Pancreas (tissue), 10 donors: ENCODE measurements at regions not wholly inside any gene's neighbourhood (a gene's known extent, or its start where the extent isn't known, plus 50 kb on each side); places are given as distances from the start of the nearest gene placed in this dataset.
"Not testable (repeated sequence)": the region's sequence is repeated elsewhere in the genome, so short reads cannot be mapped to it uniquely, and the experiment has no call there.

Experiments used
- ATAC-seq, 4 donors: fragments of 200-7000 bp; cut with Tn5 transposase; one replicate each; pipeline versions ENCODE4 v1.8.0 to v1.9.1; 2020; ENCODE audit warnings: mild to moderate bottlenecking in 4 of 4, moderate library complexity in 4 of 4
- DNase-seq, 6 donors: peaks; one replicate each; pipeline ENCODE4 v3.0.0-alpha.2; 2020
- FAIRE-seq: peaks from 2 replicates; lab custom pipeline; 2012; peaks lifted over from hg19 to GRCh38; lab: Jason Lieb, UNC
- H3K27ac ChIP-seq, 4 donors: fragments of 200-600 bp; sonication (generic); 1 replicate in 3 of 4; 2 replicates in 1 of 4; pipeline versions ENCODE4 v1.5.0 to v1.8.0; 2020
- H3K27me3 ChIP-seq, 4 donors: fragments of 200-600 bp; one replicate each; pipeline ENCODE4 v1.8.0; 2021
- H3K36me3 ChIP-seq, 3 donors: fragments of 200-600 bp; sonication (generic) in 1 of 3; one replicate each; pipeline versions ENCODE4 v1.5.0 to v1.8.0; 2020 to 2021
- H3K4me1 ChIP-seq, 3 donors: fragments of 200-600 bp; one replicate each; pipeline ENCODE4 v1.8.0; 2021
- H3K4me3 ChIP-seq, 4 donors: fragments of 200-600 bp; sonication (generic) in 2 of 4; one replicate each; pipeline versions ENCODE4 v1.5.0 to v1.8.0; 2020 to 2021
- H3K9me3 ChIP-seq, 4 donors: fragments of 200-600 bp; one replicate each; pipeline ENCODE4 v1.8.0; 2021
- WGBS, 2 donors: extraction: QIAGEN DNeasy Blood & Tissue Kit; methylation state at CpG; one replicate each; pipeline ENCODE4 v1.1.7; 2013; 5-methylcytosine and 5-hydroxymethylcytosine counted together
- intact Hi-C, 3 donors: fragments of 100-400 bp; cut with DNase I; formaldehyde crosslinking; loops; one replicate each; pipeline versions ENCODE4 v1.11.1 to v1.14.2; 2022
- TF ChIP-seq, protein P1 (sequence below), 4 donors: fragments of 200-600 bp; sonication (generic) in 3 of 4; IDR thresholded peaks; one replicate each; pipeline versions ENCODE4 v1.5.0 to v1.8.0; 2021; ENCODE audit warnings: antibody characterized with exemption in 4 of 4
- donor health status: healthy with polysubstance abuse.
- donor health status: DM: no; HTN: no; CAD: no; lungs with moderate emphysema.
- donor health status: DM: no; HTN: no; CAD: no.
- donor health status: control.
- donor health status: control.
- donor health status: Bipolar disorder and iron deficiency.
- donor health status: DM: yes; HTN: yes; CAD: no.
- donor health status: DM: no; HTN: no; CAD: no.
- donor health status: DM: no; HTN: no; CAD: no.
- donor health status: DM: yes; HTN: yes; CAD: no.

DNA sequence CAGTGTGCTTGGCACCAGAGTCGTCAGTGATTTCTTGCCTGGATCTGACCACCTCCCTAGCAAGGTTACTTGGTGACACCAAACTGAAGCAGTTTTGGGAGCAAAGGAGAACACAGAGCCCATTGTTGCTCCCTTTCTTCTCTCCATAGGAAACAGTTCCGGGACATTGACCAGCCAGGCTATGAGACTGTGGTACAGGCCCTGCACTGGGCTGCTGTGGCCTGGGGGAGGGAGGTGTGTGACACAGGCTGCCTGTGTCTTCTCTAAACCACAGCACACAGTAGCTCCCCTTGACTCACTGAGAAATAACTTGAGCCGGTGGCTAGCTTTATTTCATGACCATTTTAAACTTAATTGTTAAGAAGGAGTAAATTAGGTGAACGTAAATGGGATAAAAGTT lies 214.8 kb upstream of the UBL3 start:
- no peak for FAIRE-seq
- Histone ChIP-seq H3K36me3 (no peaks in the 10 kb centered on the region), H3K27ac (no peak overlapping the region), H3K9me3 (no peaks in the 10 kb centered on the region), H3K4me3 (no peak overlapping the region), H3K27me3 (no peaks in the 10 kb centered on the region), H3K4me1 (no peaks in the 10 kb centered on the region)
- TF ChIP-seq, protein P1, sequence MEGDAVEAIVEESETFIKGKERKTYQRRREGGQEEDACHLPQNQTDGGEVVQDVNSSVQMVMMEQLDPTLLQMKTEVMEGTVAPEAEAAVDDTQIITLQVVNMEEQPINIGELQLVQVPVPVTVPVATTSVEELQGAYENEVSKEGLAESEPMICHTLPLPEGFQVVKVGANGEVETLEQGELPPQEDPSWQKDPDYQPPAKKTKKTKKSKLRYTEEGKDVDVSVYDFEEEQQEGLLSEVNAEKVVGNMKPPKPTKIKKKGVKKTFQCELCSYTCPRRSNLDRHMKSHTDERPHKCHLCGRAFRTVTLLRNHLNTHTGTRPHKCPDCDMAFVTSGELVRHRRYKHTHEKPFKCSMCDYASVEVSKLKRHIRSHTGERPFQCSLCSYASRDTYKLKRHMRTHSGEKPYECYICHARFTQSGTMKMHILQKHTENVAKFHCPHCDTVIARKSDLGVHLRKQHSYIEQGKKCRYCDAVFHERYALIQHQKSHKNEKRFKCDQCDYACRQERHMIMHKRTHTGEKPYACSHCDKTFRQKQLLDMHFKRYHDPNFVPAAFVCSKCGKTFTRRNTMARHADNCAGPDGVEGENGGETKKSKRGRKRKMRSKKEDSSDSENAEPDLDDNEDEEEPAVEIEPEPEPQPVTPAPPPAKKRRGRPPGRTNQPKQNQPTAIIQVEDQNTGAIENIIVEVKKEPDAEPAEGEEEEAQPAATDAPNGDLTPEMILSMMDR (IDR thresholded peaks at IDR 0.05): no peak
- 88 to 89% methylated on average over 4 of the region's 4 CpGs for WGBS, 2 donors
- intact Hi-C loops: no loop called here
- DNase-seq: no peak
- no peak for ATAC-seq

DNA sequence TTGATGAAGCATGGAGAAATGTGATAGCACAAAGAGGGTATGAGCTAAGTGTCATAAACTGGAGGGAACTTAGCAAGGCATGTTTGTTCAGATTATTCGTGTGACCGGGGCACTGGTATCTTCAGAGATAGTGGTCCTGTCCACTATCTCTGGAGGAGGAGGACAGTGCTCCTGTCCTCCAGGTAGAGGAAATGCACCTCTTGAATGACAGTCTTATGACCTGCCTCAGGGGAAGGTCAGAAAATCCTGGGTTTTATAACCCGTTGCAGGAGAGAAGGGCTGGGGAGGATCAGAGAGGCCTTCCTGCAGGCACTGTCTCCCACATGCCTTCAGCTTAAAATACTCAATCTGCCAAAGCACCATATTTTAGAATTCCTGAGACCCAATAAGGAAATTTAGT lies 213.5 kb upstream of the UBL3 start:
- no peak for FAIRE-seq

DNA sequence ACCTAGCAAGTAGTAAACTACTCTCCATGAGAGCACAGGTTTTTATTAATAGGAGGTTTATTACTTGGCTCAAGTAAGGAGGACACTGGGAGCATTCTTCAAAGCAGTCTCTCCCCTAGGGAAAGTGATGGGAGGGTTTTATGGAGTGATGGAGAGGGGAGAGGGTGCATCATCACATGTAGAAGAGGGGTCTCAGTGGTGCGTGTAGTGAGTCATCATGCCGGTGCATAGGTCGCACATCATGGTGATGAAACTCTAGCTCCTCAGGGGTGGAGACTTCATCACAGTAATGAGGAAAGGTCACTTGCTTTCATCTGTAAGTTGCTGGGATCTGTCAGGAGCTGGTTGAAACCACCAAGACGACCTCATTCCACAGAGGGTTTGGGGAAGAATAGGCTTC lies 210.8 kb upstream of the UBL3 start:
- FAIRE-seq (no peak), ATAC-seq (no peak), DNase-seq (no peak)
- WGBS, 2 donors: 75 to 90% methylated on average over 4 of the region's 4 CpGs
- no peaks in the 10 kb centered on the region for H3K36me3 ChIP-seq
- H3K9me3 ChIP-seq: no peaks in the 10 kb centered on the region
- H3K4me1 ChIP-seq: no peaks in the 10 kb centered on the region
- TF ChIP-seq, protein P1 (IDR thresholded peaks at IDR 0.05): no peak
- H3K27ac ChIP-seq: no peak overlapping the region
- no peak overlapping the region for H3K4me3 ChIP-seq
- no peaks in the 10 kb centered on the region for H3K27me3 ChIP-seq
- intact Hi-C loops: no loop called here

More for the DNA sequence above, 213.5 kb upstream of the UBL3 start:
- DNase-seq (no peak), ATAC-seq (no peak)
- Histone ChIP-seq H3K4me1 (no peaks in the 10 kb centered on the region), H3K27ac (no peak overlapping the region), H3K9me3 (no peaks in the 10 kb centered on the region), H3K27me3 (no peaks in the 10 kb centered on the region), H3K4me3 (no peak overlapping the region), H3K36me3 (no peaks in the 10 kb centered on the region)
- TF ChIP-seq, protein P1 (IDR thresholded peaks at IDR 0.05): no peak
- 75 to 86% methylated on average over 3 of the region's 3 CpGs for WGBS, 2 donors
- intact Hi-C loops: no loop called here

DNA sequence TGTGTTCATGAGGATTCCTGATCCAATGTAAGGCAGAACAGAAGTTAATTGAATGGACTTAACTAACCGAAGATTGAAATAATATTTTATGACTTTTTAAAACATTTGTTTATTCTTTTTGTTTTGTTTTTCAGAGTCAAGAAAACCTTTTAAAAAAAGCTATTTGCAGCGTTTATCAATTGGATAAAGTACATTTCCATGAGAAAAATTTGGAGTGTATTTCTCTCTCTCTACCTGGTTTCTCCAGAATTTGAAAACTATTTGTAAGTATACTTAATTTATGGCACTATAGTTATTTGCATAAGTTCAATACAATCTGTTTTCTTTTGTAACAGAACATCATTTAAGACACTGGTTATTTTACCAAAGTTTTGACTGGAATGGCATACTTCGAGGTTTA lies 208.0 kb upstream of the UBL3 start:
- no peak for ATAC-seq
- Histone ChIP-seq H3K9me3 (no peaks in the 10 kb centered on the region), H3K27ac (no peak overlapping the region), H3K27me3 (no peaks in the 10 kb centered on the region), H3K4me3 (no peak overlapping the region), H3K36me3 (no peaks in the 10 kb centered on the region), H3K4me1 (no peaks in the 10 kb centered on the region)
- TF ChIP-seq, protein P1 (IDR thresholded peaks at IDR 0.05): no peak
- 87 to 91% methylated on average over 3 of the region's 3 CpGs for WGBS, 2 donors
- DNase-seq: no peak
- intact Hi-C loops: no loop called here
- FAIRE-seq: no peak

DNA sequence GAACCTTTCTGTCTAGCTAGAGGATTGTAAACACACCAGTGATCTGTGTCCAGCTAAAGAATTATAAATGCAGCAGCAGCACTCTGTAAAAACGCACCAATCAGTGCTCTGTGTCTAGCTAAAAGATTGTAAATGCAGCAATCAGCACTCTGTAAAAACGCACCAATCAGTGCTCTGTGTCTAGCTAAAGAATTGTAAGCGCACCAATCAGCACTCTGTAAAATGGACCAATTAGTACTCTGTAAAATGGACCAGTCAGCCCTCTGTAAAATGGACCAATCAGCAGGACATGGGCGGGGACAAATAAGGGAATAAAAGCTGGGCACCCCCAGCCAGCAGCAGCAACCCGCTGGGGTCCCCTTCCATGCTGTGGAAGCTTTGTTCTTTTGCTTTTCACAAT lies 204.1 kb upstream of the UBL3 start:
- H3K36me3 ChIP-seq, FAIRE-seq, ATAC-seq, intact Hi-C loops, DNase-seq, H3K4me1 ChIP-seq, H3K27me3 ChIP-seq, H3K27ac ChIP-seq, H3K4me3 ChIP-seq, H3K9me3 ChIP-seq: not testable (repeated sequence)
- WGBS, 2 donors: 69 to 73% methylated on average over 5 of the region's 5 CpGs

DNA sequence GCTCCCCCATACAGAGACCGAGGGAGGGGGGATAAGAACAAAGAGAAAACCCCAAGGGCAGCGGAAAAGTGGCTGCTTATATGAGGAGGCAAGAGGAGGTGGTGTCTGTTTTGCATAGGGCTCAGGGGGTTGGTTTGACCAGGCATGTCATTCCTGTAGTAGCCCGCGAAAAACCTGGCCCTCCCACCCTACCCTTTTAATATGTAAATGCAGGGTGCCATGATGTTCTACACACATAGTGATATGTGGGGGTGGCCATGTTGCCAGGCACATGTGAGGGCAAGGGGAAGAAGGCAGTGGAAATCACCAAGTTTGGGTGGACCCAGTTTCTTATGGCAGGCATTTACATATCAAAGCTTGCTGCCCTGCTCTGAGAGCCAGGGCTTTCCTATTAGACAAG lies 203.5 kb upstream of the UBL3 start:
- FAIRE-seq (no peak), ATAC-seq (no peak), DNase-seq (no peak)
- Histone ChIP-seq H3K4me3 (no peak overlapping the region), H3K27me3 (no peaks in the 10 kb centered on the region), H3K27ac (no peak overlapping the region), H3K4me1 (no peaks in the 10 kb centered on the region), H3K9me3 (no peaks in the 10 kb centered on the region), H3K36me3 (no peaks in the 10 kb centered on the region)
- TF ChIP-seq, protein P1 (IDR thresholded peaks at IDR 0.05): no peak
- intact Hi-C loops: no loop called here
- WGBS, 2 donors: 63 to 67% methylated on average over 4 of the region's 4 CpGs
